SK-N-SH (cell line): ENCODE measurements at regions not wholly inside any gene's neighbourhood (a gene's known extent, or its start where the extent isn't known, plus 50 kb on each side); places are given as distances from the start of the nearest gene placed in this dataset.

Experiments used
- CTCF ChIA-PET: fragments of 300-600, 350-600 bp; formaldehyde crosslinking; extraction: SDS; loops from one replicate; lab custom pipeline; 2021; lab: Yijun Ruan, JAX
- POLR2A ChIA-PET: fragments of 350-600 bp; sonication (Branson Sonifier 250); formaldehyde crosslinking; extraction: SDS; loops from one replicate; lab custom pipeline; 2020; ENCODE audit warnings: antibody characterized with exemption, inconsistent platforms; lab: Yijun Ruan, JAX
- DNase-seq: peaks from one replicate; pipeline ENCODE4 v3.0.0; 2012
- H2AFZ ChIP-seq: fragments of 200-600 bp; sonication (generic); 2 replicates; pipeline ENCODE4 v1.8.1; 2016; ENCODE audit warnings: antibody characterized with exemption, mild to moderate bottlenecking, low read depth
- H3F3A ChIP-seq: fragments of 200-600 bp; sonication (generic); replicated peaks from 2 replicates; pipeline ENCODE3; 2016; ENCODE audit warnings: antibody characterized with exemption, mild to moderate bottlenecking; ENCODE audit not compliant: insufficient read depth
- H3K27ac ChIP-seq, 2 experiments: fragments of 200-500 bp in 1 of 2; fragments of 200-600 bp in 1 of 2; sonication (Bioruptor generic) in 1 of 2; sonication (generic), shearing (Covaris generic) in 1 of 2; 2 replicates each; pipeline versions ENCODE4 v1.5.1 to v1.6.1; 2014 to 2016; ENCODE audit warnings: low read depth in 2 of 2, inconsistent platforms in 1 of 2, low read length in 1 of 2, mild to moderate bottlenecking in 1 of 2, mixed read lengths in 1 of 2
- H3K27me3 ChIP-seq: fragments of 200-600 bp; sonication (generic), shearing (Covaris generic); 2 replicates; pipeline ENCODE4 v1.6.1; 2016; ENCODE audit warnings: mixed run types; ENCODE audit not compliant: insufficient read depth
- H3K36me3 ChIP-seq, 2 experiments: fragments of 200-500 bp in 1 of 2; fragments of 200-600 bp in 1 of 2; sonication (Bioruptor generic) in 1 of 2; sonication (generic) in 1 of 2; replicated peaks in 1 of 2; 2 replicates each; pipeline versions ENCODE3 to v1.5.1; 2014 to 2016; ENCODE audit warnings: low read length in 1 of 2, mild to moderate bottlenecking in 1 of 2; ENCODE audit not compliant: insufficient read depth in 2 of 2, control insufficient read depth in 1 of 2
- H3K4me1 ChIP-seq, 2 experiments: fragments of 200-500 bp in 1 of 2; fragments of 200-600 bp in 1 of 2; sonication (Bioruptor generic) in 1 of 2; sonication (generic), shearing (Covaris generic) in 1 of 2; 2 replicates each; pipeline versions ENCODE4 v1.5.1 to v1.6.1; 2014 to 2016; ENCODE audit warnings: low read depth in 1 of 2, low read length in 1 of 2, mixed run types in 1 of 2; ENCODE audit not compliant: insufficient read depth in 2 of 2, control insufficient read depth in 1 of 2
- H3K4me2 ChIP-seq: fragments of 200-600 bp; sonication (generic), shearing (Covaris generic); 2 replicates; pipeline ENCODE4 v1.6.1; 2017; ENCODE audit warnings: mixed run types
- H3K4me3 ChIP-seq, 2 experiments: fragments of 200-500 bp in 1 of 2; fragments of 200-600 bp in 1 of 2; sonication (Bioruptor generic) in 1 of 2; sonication (generic), shearing (Covaris generic) in 1 of 2; 2 replicates each; pipeline versions ENCODE4 v1.5.1 to v1.8.1; 2014 to 2016; ENCODE audit warnings: low read depth in 2 of 2, inconsistent platforms in 1 of 2, low read length in 1 of 2, mild to moderate bottlenecking in 1 of 2, mixed read lengths in 1 of 2, moderate library complexity in 1 of 2
- H3K79me2 ChIP-seq: fragments of 200-600 bp; sonication (generic); 2 replicates; pipeline ENCODE4 v1.8.1; 2017; ENCODE audit warnings: mild to moderate bottlenecking; ENCODE audit not compliant: insufficient read depth
- H3K9ac ChIP-seq: fragments of 200-600 bp; sonication (generic); 2 replicates; pipeline ENCODE4 v1.6.1; 2017; ENCODE audit warnings: mixed run types
- H3K9me2 ChIP-seq: fragments of 200-600 bp; sonication (generic); 2 replicates; pipeline ENCODE4 v1.6.1; 2017; ENCODE audit warnings: mixed run types
- H3K9me3 ChIP-seq: fragments of 200-600 bp; sonication (generic); 2 replicates; pipeline ENCODE4 v1.6.1; 2017; ENCODE audit warnings: mixed run types, mild to moderate bottlenecking, moderate library complexity
- H4K20me1 ChIP-seq: fragments of 200-600 bp; sonication (generic); 2 replicates; pipeline ENCODE4 v1.6.1; 2017; ENCODE audit warnings: mild to moderate bottlenecking, mixed run types; ENCODE audit not compliant: insufficient read depth
- CHD2 ChIP-seq: fragments of 150-350 bp; IDR thresholded peaks from 2 replicates; pipeline ENCODE4 v1.6.1; 2018; ENCODE audit warnings: low read length; ENCODE audit not compliant: partially characterized antibody
- ELF1 ChIP-seq: IDR thresholded peaks from 2 replicates; pipeline ENCODE4 v1.4.0; 2012
- EP300 ChIP-seq, 2 experiments: IDR thresholded peaks; 2 replicates each; pipeline versions ENCODE4 v1.4.0 to v1.6.1; 2012; ENCODE audit warnings: borderline replicate concordance in 1 of 2, low read depth in 1 of 2, low read length in 1 of 2
- EZH2phosphoT487 ChIP-seq: fragments of 200-600 bp; sonication (generic); IDR thresholded peaks from 2 replicates; pipeline ENCODE4 v1.6.1; 2017; ENCODE audit warnings: low read depth, mixed run types, mild to moderate bottlenecking, antibody characterized with exemption, moderate library complexity, borderline replicate concordance
- FOSL2 ChIP-seq: IDR thresholded peaks from 2 replicates; pipeline ENCODE4 v1.4.0; 2012; ENCODE audit warnings: low read depth, mild to moderate bottlenecking, moderate library complexity, borderline replicate concordance
- FOXJ3 ChIP-seq: sonication (generic); formaldehyde crosslinking; IDR thresholded peaks from 2 replicates; pipeline ENCODE4 v1.5.1; 2020; ENCODE audit warnings: mild to moderate bottlenecking, missing genetic modification reagents
- GABPA ChIP-seq: IDR thresholded peaks from 2 replicates; pipeline ENCODE4 v1.4.0; 2012; ENCODE audit warnings: low read depth, mild to moderate bottlenecking
- GATA2 ChIP-seq: sonication (generic); formaldehyde crosslinking; IDR thresholded peaks from 2 replicates; pipeline ENCODE4 v1.5.0; 2020; ENCODE audit warnings: mild to moderate bottlenecking, missing genetic modification reagents
- JUND ChIP-seq: IDR thresholded peaks from 2 replicates; pipeline ENCODE4 v1.4.0; 2012
- MEF2A ChIP-seq: IDR thresholded peaks from 2 replicates; pipeline ENCODE4 v1.4.0; 2012; ENCODE audit warnings: low read depth, borderline replicate concordance
- NRF1 ChIP-seq: IDR thresholded peaks from 2 replicates; pipeline ENCODE4 v1.6.1; 2012; ENCODE audit warnings: low read depth, mild to moderate bottlenecking, low read length
- RAD21 ChIP-seq: IDR thresholded peaks from 2 replicates; pipeline ENCODE4 v1.6.1; 2012; ENCODE audit warnings: mild to moderate bottlenecking, low read length
- RCOR1 ChIP-seq: fragments of 150-350 bp; IDR thresholded peaks from 2 replicates; pipeline ENCODE4 v1.6.1; 2017; ENCODE audit warnings: antibody characterized with exemption, low read length
- RFX5 ChIP-seq: IDR thresholded peaks from 2 replicates; pipeline ENCODE4 v1.6.1; 2012; ENCODE audit warnings: mild to moderate bottlenecking, improper control_type of control experiment, low read length
- TCF12 ChIP-seq: IDR thresholded peaks from 2 replicates; pipeline ENCODE4 v1.4.0; 2012
- TEAD4 ChIP-seq: IDR thresholded peaks from 2 replicates; pipeline ENCODE4 v1.4.0; 2012; ENCODE audit warnings: mild to moderate bottlenecking, borderline replicate concordance; ENCODE audit not compliant: insufficient read depth
- ZBTB33 ChIP-seq: IDR thresholded peaks from 2 replicates; pipeline ENCODE4 v1.4.0; 2012; ENCODE audit warnings: low read depth, borderline replicate concordance
- WGBS: methylation state at CpG from one replicate; pipeline ENCODE4 v1.1.6; 2017; ENCODE audit warnings: low lambda C conversion rate; 5-methylcytosine and 5-hydroxymethylcytosine counted together
- TF ChIP-seq, protein P1 (sequence below): IDR thresholded peaks from 2 replicates; pipeline ENCODE4; 2012
- TF ChIP-seq, protein P2 (sequence below): IDR thresholded peaks from 2 replicates; pipeline ENCODE4 v1.6.1; 2012; ENCODE audit warnings: mild to moderate bottlenecking, low read depth, low read length, moderate library complexity

DNA sequence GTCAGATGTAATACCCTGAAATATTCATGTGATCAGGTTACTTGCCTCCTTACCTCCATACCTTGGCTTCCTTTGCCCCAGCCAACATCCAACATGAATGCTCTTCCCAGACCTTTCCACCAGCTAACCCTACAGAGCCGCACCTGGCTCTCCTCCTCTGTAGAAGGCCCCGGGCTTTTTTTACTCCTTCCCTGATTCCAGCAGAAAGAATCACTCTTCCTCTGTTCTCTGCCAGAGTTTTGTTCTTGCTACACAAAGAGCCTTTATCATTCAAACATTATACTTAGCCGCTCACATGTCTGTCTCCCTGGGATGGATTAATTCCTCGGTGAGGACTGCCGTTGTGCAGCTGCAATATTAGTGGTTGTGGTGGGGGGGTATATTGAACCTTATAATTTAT lies 116.8 kb upstream of the GRAMD1B start (continued):
- no peak for TF ChIP-seq ELF1
- no peak for TF ChIP-seq GATA2 (CRISPR knock-in tag)

GRCh38 chr11:123308077-123308476 lies 113.0 kb upstream of the CLMP start:
- H3K27me3 ChIP-seq: no peaks in the 10 kb centered on the region
- CTCF ChIA-PET: interaction anchor here (0.7 to 3.7 kb wide), 10 partner anchors 8 to 170 kb away, joined by 3 to 16 read pairs (median 6); no protein-coding TSS in a partner anchor
- H3K9me3 ChIP-seq: no peaks in the 10 kb centered on the region
- H3K4me2 ChIP-seq: peak overlapping the region; percentile 24; the same call in 1 of the 2 replicates
- H3K4me1 ChIP-seq: peaks cover 5 to 24% of the 10 kb centered on the region in 2 experiments; a peak in 3 of 4 replicates
- no peaks in the 10 kb centered on the region for H3K79me2 ChIP-seq
- H3F3A ChIP-seq: no peaks in the 10 kb centered on the region
- H3K4me3 ChIP-seq: no peak overlapping the region
- DNase-seq: peak; percentile 62
- H3K9ac ChIP-seq: no peak overlapping the region; the same call in 1 of the 2 replicates
- TF ChIP-seq MEF2A: peak; percentile 49; the same call in 1 of the 2 replicates
- peak; percentile 38; the same call in 1 of the 2 replicates for TF ChIP-seq GATA2 (CRISPR knock-in tag)
- no peak for TF ChIP-seq FOXJ3
- TF ChIP-seq TCF12: peak; percentile 77
- peak; percentile 38; the same call in 1 of the 2 replicates for TF ChIP-seq RCOR1
- TF ChIP-seq EP300 (IDR thresholded peaks at IDR 0.05; ENCODE audit: borderline replicate concordance in 1 of 2, low read depth in 1 of 2, low read length in 1 of 2): peak in 1 of 2 experiments; percentile 70; a peak in 2 of 4 replicates
- TF ChIP-seq EZH2phosphoT487: no peak
- TF ChIP-seq RAD21: 0 out of 2 replicates have a peak, but pooled peaks have one; percentile 4
- no peak for TF ChIP-seq JUND
- TF ChIP-seq, all 33 proteins: peak for 6
- POLR2A ChIA-PET: no interaction called here
- WGBS: 49% methylated on average over 7 of the region's 7 CpGs
- Histone ChIP-seq H3K36me3 (no peaks in the 10 kb centered on the region), H4K20me1 (no peaks in the 10 kb centered on the region), H3K27ac (peak overlapping the region; percentile 55 to 63), H3K9me2 (no peaks in the 10 kb centered on the region), H2AFZ (peak overlapping the region; percentile 56)

DNA sequence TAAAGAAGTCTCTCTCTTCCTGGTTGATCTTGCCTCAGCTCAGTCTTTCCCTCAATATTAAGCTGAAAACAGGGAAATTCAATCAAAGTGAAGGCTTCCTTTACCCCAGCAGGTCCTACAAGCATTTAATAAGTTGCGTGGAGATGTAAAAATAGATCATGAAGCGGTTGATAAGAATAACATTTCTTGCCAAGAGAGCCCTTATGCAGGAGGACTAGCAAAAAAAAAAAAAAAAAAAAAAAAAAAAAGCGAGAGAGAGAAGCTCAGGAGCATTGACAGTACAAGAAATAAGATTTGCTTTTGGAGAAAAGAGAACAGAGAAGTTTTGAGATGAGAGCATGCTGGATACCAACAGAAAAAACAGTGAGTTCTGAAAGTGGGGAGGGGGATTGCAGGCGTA lies 112.2 kb upstream of the CLMP start:
- Histone ChIP-seq H3K36me3 (no peaks in the 10 kb centered on the region), H3K79me2 (no peaks in the 10 kb centered on the region), H3K27me3 (no peaks in the 10 kb centered on the region), H4K20me1 (no peaks in the 10 kb centered on the region), H3K9ac (no peak overlapping the region), H2AFZ (no peak overlapping the region), H3K4me1 (peaks cover 13 to 24% of the 10 kb centered on the region in 2 experiments; a peak in 3 of 4 replicates), H3K27ac (peak overlapping the region in 1 of 2 experiments; percentile 63; a peak in 1 of 4 replicates), H3K9me2 (no peaks in the 10 kb centered on the region), H3K4me3 (no peak overlapping the region), H3K4me2 (no peak overlapping the region), H3F3A (no peaks in the 10 kb centered on the region), H3K9me3 (no peaks in the 10 kb centered on the region)
- no peak for DNase-seq
- WGBS: 92% methylated on average over 4 of the region's 4 CpGs
- POLR2A ChIA-PET: no interaction called here
- CTCF ChIA-PET: interaction anchor here (0.9 to 3.7 kb wide), 5 partner anchors 46 to 204 kb away, joined by 3 to 16 read pairs (median 8); no protein-coding TSS in a partner anchor
- TF ChIP-seq CHD2 (no peak), RFX5 (no peak), GATA2 (CRISPR knock-in tag) (no peak), NRF1 (no peak), RAD21 (no peak), EP300 (IDR thresholded peaks at IDR 0.05; ENCODE audit: borderline replicate concordance in 1 of 2, low read depth in 1 of 2, low read length in 1 of 2) (no peak), RCOR1 (no peak), ELF1 (no peak), ZBTB33 (no peak), TEAD4 (no peak), FOSL2 (no peak), GABPA (no peak)
- TF ChIP-seq, protein P1, sequence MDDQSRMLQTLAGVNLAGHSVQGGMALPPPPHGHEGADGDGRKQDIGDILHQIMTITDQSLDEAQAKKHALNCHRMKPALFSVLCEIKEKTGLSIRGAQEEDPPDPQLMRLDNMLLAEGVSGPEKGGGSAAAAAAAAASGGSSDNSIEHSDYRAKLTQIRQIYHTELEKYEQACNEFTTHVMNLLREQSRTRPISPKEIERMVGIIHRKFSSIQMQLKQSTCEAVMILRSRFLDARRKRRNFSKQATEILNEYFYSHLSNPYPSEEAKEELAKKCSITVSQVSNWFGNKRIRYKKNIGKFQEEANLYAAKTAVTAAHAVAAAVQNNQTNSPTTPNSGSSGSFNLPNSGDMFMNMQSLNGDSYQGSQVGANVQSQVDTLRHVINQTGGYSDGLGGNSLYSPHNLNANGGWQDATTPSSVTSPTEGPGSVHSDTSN: no peak
- TF ChIP-seq, protein P2, sequence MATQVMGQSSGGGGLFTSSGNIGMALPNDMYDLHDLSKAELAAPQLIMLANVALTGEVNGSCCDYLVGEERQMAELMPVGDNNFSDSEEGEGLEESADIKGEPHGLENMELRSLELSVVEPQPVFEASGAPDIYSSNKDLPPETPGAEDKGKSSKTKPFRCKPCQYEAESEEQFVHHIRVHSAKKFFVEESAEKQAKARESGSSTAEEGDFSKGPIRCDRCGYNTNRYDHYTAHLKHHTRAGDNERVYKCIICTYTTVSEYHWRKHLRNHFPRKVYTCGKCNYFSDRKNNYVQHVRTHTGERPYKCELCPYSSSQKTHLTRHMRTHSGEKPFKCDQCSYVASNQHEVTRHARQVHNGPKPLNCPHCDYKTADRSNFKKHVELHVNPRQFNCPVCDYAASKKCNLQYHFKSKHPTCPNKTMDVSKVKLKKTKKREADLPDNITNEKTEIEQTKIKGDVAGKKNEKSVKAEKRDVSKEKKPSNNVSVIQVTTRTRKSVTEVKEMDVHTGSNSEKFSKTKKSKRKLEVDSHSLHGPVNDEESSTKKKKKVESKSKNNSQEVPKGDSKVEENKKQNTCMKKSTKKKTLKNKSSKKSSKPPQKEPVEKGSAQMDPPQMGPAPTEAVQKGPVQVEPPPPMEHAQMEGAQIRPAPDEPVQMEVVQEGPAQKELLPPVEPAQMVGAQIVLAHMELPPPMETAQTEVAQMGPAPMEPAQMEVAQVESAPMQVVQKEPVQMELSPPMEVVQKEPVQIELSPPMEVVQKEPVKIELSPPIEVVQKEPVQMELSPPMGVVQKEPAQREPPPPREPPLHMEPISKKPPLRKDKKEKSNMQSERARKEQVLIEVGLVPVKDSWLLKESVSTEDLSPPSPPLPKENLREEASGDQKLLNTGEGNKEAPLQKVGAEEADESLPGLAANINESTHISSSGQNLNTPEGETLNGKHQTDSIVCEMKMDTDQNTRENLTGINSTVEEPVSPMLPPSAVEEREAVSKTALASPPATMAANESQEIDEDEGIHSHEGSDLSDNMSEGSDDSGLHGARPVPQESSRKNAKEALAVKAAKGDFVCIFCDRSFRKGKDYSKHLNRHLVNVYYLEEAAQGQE: no peak
